Astrocyte (in vitro differentiated cells and primary cell): ENCODE measurements at regions not wholly inside any gene's neighbourhood (a gene's known extent, or its start where the extent isn't known, plus 50 kb on each side); places are given as distances from the start of the nearest gene placed in this dataset.

Experiments
- DNase-seq: peaks from one replicate; pipeline ENCODE4 v3.0.0-alpha.2; 2010; ENCODE audit warnings: low read depth
- FAIRE-seq: peaks from 2 replicates; lab custom pipeline; 2011; peaks lifted over from hg19 to GRCh38; lab: Jason Lieb, UNC
- H2AFZ ChIP-seq: 2 replicates; pipeline ENCODE4 v1.6.0; 2012; ENCODE audit warnings: low read depth, low read length, inconsistent platforms
- H3K27ac ChIP-seq: 2 replicates; pipeline ENCODE4 v1.5.1; 2011; ENCODE audit warnings: low read depth, low read length, inconsistent platforms
- H3K27me3 ChIP-seq: 2 replicates; pipeline ENCODE4 v1.6.0; 2011; ENCODE audit warnings: low read length, inconsistent platforms; ENCODE audit not compliant: insufficient read depth
- H3K36me3 ChIP-seq: 2 replicates; pipeline ENCODE4 v1.5.1; 2011; ENCODE audit warnings: low read length, inconsistent platforms; ENCODE audit not compliant: insufficient read depth
- H3K4me1 ChIP-seq: 2 replicates; pipeline ENCODE4 v1.5.1; 2011; ENCODE audit warnings: low read length, inconsistent platforms; ENCODE audit not compliant: insufficient read depth
- H3K4me2 ChIP-seq: 2 replicates; pipeline ENCODE4 v1.6.0; 2012; ENCODE audit warnings: low read length, inconsistent platforms
- H3K4me3 ChIP-seq: 2 replicates; pipeline ENCODE4 v1.5.1; 2011; ENCODE audit warnings: low read depth, mild to moderate bottlenecking, low read length, inconsistent platforms; ENCODE audit not compliant: insufficient read depth
- H3K79me2 ChIP-seq: 2 replicates; pipeline ENCODE4 v1.6.0; 2012; ENCODE audit warnings: mild to moderate bottlenecking, low read length, inconsistent platforms; ENCODE audit not compliant: insufficient read depth
- H3K9ac ChIP-seq: 2 replicates; pipeline ENCODE4 v1.6.0; 2012; ENCODE audit warnings: mild to moderate bottlenecking, low read length, inconsistent platforms
- H3K9me3 ChIP-seq: 2 replicates; pipeline ENCODE4 v1.5.1; 2012; ENCODE audit warnings: low read depth, mild to moderate bottlenecking, low read length, inconsistent platforms; ENCODE audit not compliant: insufficient read depth
- H4K20me1 ChIP-seq: 2 replicates; pipeline ENCODE4 v1.6.0; 2012; ENCODE audit warnings: low read length, inconsistent platforms; ENCODE audit not compliant: insufficient read depth
- H3K27ac Mint-ChIP-seq: one replicate; pipeline ENCODE4 v1.8.0; 2021; ENCODE audit warnings: mild to moderate bottlenecking, mixed read lengths; ENCODE audit not compliant: unreplicated experiment
- H3K27me3 Mint-ChIP-seq: one replicate; pipeline ENCODE4 v1.8.0; 2021; ENCODE audit warnings: low read depth, mixed read lengths; ENCODE audit not compliant: unreplicated experiment
- H3K36me3 Mint-ChIP-seq: one replicate; pipeline ENCODE4 v1.8.0; 2021; ENCODE audit warnings: low read depth, mixed read lengths; ENCODE audit not compliant: unreplicated experiment
- H3K4me1 Mint-ChIP-seq: one replicate; pipeline ENCODE4 v1.8.0; 2021; ENCODE audit warnings: low read depth, mixed read lengths; ENCODE audit not compliant: unreplicated experiment
- H3K4me3 Mint-ChIP-seq: one replicate; pipeline ENCODE4 v1.8.0; 2021; ENCODE audit warnings: mild to moderate bottlenecking, moderate library complexity, mixed read lengths; ENCODE audit not compliant: unreplicated experiment
- H3K9me3 Mint-ChIP-seq: one replicate; pipeline ENCODE4 v1.8.0; 2021; ENCODE audit warnings: mild to moderate bottlenecking, mixed read lengths; ENCODE audit not compliant: unreplicated experiment
- EZH2 ChIP-seq: IDR thresholded peaks from 2 replicates; pipeline ENCODE4 v1.6.1; 2012; ENCODE audit warnings: mild to moderate bottlenecking, low read length, inconsistent platforms; ENCODE audit not compliant: insufficient read depth
- TF ChIP-seq, protein P1 (sequence below): IDR thresholded peaks from 2 replicates; pipeline ENCODE4 v1.5.1; 2011; ENCODE audit warnings: low read depth, mild to moderate bottlenecking, inconsistent platforms, low read length, moderate library complexity; ENCODE audit not compliant: insufficient read depth

DNA sequence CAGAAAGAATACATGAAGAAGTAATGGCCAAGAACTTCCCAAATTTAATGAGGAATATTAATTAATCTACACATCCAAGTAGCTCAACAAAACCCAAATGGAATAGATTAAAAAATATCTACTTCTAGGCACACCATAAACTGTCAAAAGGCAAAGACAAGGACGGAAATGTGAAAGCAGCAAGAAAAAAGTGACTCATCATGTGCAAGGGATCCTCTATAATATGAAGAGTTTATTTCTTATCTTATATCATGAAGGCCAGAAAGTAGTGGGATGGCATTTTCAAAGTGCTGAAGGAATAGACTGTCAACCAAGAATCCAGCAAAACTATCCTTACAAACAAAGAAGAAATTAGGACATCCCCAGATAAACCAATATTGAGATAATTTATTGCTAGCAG lies 73.9 kb upstream of the PRICKLE2 start:
- TF ChIP-seq EZH2 = no peak
- TF ChIP-seq, protein P1, sequence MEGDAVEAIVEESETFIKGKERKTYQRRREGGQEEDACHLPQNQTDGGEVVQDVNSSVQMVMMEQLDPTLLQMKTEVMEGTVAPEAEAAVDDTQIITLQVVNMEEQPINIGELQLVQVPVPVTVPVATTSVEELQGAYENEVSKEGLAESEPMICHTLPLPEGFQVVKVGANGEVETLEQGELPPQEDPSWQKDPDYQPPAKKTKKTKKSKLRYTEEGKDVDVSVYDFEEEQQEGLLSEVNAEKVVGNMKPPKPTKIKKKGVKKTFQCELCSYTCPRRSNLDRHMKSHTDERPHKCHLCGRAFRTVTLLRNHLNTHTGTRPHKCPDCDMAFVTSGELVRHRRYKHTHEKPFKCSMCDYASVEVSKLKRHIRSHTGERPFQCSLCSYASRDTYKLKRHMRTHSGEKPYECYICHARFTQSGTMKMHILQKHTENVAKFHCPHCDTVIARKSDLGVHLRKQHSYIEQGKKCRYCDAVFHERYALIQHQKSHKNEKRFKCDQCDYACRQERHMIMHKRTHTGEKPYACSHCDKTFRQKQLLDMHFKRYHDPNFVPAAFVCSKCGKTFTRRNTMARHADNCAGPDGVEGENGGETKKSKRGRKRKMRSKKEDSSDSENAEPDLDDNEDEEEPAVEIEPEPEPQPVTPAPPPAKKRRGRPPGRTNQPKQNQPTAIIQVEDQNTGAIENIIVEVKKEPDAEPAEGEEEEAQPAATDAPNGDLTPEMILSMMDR = no peak
- H3K27ac ChIP-seq = no peak overlapping the region
- no peaks in the 10 kb centered on the region for H3K9me3 ChIP-seq

DNA sequence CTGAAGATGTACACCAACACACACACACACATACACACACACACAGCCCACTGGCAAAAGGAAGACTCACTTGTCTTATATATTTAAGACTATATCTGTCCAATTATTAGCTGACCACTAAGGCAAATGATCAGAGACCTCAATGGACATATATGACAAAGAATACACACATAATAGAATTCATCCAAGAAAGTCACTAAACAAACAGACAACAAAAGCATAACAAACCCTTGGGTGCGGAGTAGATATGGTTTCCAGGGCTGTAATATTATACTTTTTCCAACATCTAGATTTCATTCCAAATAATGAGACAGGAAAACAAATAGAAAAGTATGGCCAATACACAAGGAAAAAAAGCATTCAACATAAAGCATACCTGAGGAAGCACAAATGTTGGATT lies 72.3 kb upstream of the PRICKLE2 start:
- Mint-ChIP-seq H3K27me3 (no peaks in the 10 kb centered on the region), H3K27ac (no peak overlapping the region), H3K9me3 (peaks cover 5% of the 10 kb centered on the region), H3K4me3 (no peak overlapping the region), H3K4me1 (peaks cover 40% of the 10 kb centered on the region), H3K36me3 (peaks cover 3% of the 10 kb centered on the region)
- H4K20me1 ChIP-seq = no peaks in the 10 kb centered on the region
- no peak overlapping the region for H3K4me3 ChIP-seq
- DNase-seq (no peak), FAIRE-seq (no peak)
- no peak overlapping the region for H3K9ac ChIP-seq
- no peaks in the 10 kb centered on the region for H3K36me3 ChIP-seq
- no peak for TF ChIP-seq EZH2
- TF ChIP-seq, protein P1 = no peak
- H3K4me1 ChIP-seq = peaks cover 11% of the 10 kb centered on the region
- H3K9me3 ChIP-seq = no peaks in the 10 kb centered on the region
- H3K79me2 ChIP-seq = no peaks in the 10 kb centered on the region
- no peaks in the 10 kb centered on the region for H3K27me3 ChIP-seq
- H3K27ac ChIP-seq = no peak overlapping the region
- H3K4me2 ChIP-seq = no peak overlapping the region
- H2AFZ ChIP-seq = no peak overlapping the region

More for the DNA sequence above, 73.9 kb upstream of the PRICKLE2 start:
- H3K4me1 Mint-ChIP-seq = peaks cover 41% of the 10 kb centered on the region
- H3K9me3 Mint-ChIP-seq = peaks cover 5% of the 10 kb centered on the region
- no peaks in the 10 kb centered on the region for H4K20me1 ChIP-seq
- no peaks in the 10 kb centered on the region for H3K27me3 Mint-ChIP-seq
- H3K27ac Mint-ChIP-seq = peak overlapping the region; percentile 14
- H3K9ac ChIP-seq = no peak overlapping the region
- no peak overlapping the region for H3K4me2 ChIP-seq
- no peak for FAIRE-seq
- H3K4me1 ChIP-seq = peaks cover 11% of the 10 kb centered on the region
- no peak overlapping the region for H3K4me3 Mint-ChIP-seq
- no peak overlapping the region for H3K4me3 ChIP-seq
- H3K27me3 ChIP-seq = no peaks in the 10 kb centered on the region
- H2AFZ ChIP-seq = no peak overlapping the region
- H3K36me3 ChIP-seq = no peaks in the 10 kb centered on the region
- H3K36me3 Mint-ChIP-seq = peaks cover 6% of the 10 kb centered on the region
- no peak for DNase-seq
- H3K79me2 ChIP-seq = no peaks in the 10 kb centered on the region

DNA sequence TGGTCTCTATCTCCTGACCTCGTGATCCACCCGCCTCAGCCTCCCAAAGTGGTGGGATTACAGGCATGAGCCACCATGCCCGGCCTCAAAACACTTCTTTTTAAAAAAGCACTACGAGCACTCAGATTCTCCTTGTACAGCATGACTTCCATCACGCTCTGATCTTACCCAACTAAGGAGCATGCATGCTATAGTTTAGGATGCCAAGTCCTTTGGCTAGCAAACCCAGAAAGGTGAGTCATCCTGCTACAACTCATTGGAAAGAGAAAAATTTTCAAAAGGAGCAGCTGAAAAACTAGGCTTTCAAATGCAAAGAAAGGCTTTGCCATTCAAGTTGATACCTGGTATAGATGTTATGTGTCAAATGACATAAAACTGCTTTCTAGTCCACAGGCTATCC lies 70.3 kb upstream of the PRICKLE2 start:
- Histone ChIP-seq H3K27ac (no peak overlapping the region), H3K9me3 (no peaks in the 10 kb centered on the region), H3K27me3 (no peaks in the 10 kb centered on the region), H3K4me1 (peaks cover 16% of the 10 kb centered on the region), H4K20me1 (no peaks in the 10 kb centered on the region), H3K4me2 (no peak overlapping the region), H3K36me3 (no peaks in the 10 kb centered on the region), H3K79me2 (no peaks in the 10 kb centered on the region), H3K9ac (no peak overlapping the region), H3K4me3 (no peak overlapping the region), H2AFZ (no peak overlapping the region)
- H3K9me3 Mint-ChIP-seq = peaks cover 5% of the 10 kb centered on the region
- H3K27ac Mint-ChIP-seq = no peak overlapping the region
- DNase-seq (peak; percentile 90), FAIRE-seq (peak; percentile 84)
- H3K4me1 Mint-ChIP-seq = peaks cover 35% of the 10 kb centered on the region
- peaks cover 3% of the 10 kb centered on the region for H3K36me3 Mint-ChIP-seq
- no peak overlapping the region for H3K4me3 Mint-ChIP-seq
- no peaks in the 10 kb centered on the region for H3K27me3 Mint-ChIP-seq
- TF ChIP-seq, protein P1 = no peak
- TF ChIP-seq EZH2 = no peak
